GM20000 (cell line): ENCODE measurements at regions not wholly inside any gene's neighbourhood (a gene's known extent, or its start where the extent isn't known, plus 50 kb on each side); places are given as distances from the start of the nearest gene placed in this dataset.

Experiments
- DNase-seq: peaks from one replicate; pipeline ENCODE4 v3.0.0; 2012; ENCODE audit warnings: low spot score
- CTCF ChIP-seq: IDR thresholded peaks from 2 replicates; pipeline ENCODE4 v1.5.1; 2012; ENCODE audit warnings: mild to moderate bottlenecking, control low read depth; ENCODE audit errors: extremely low read depth, missing control alignments

GRCh38 chr9:38200431-38200830, 131.4 kb upstream of the SHB start:
- no peak for TF ChIP-seq CTCF
- no peak for DNase-seq

GRCh38 chr9:38198140-38198539, 129.1 kb upstream of the SHB start:
- no peak for DNase-seq
- TF ChIP-seq CTCF: no peak

DNA sequence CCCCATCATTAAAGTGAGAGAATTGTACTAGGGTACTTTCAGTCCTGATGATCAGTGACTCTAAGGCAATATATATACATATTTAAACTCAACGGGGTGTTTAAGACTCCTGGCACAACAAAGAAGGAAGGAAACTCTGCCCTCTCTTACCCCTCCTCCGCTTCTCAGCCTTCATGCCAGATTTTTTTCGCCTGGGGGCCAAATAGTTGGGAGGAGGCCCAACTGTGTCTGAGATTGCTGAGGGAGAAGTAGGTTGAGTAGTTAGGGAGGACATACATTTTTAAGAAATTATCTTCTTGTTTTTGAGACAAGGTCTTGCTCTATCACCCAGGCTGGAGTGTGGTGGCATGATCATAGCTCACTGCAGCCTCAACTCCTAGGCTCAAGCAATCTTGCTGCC, 127.7 kb upstream of the SHB start:
- DNase-seq: no peak
- TF ChIP-seq CTCF: no peak

- TF ChIP-seq CTCF: no peak
- DNase-seq: no peak
Observed at GRCh38 chr9:38195737-38196161, 126.7 kb upstream of the SHB start.

GRCh38 chr9:38194870-38195269, 125.8 kb upstream of the SHB start:
- DNase-seq: no peak
- TF ChIP-seq CTCF: no peak

- no peak for TF ChIP-seq CTCF
Observed at GRCh38 chr9:38192731-38193265, 123.8 kb upstream of the SHB start.

DNA sequence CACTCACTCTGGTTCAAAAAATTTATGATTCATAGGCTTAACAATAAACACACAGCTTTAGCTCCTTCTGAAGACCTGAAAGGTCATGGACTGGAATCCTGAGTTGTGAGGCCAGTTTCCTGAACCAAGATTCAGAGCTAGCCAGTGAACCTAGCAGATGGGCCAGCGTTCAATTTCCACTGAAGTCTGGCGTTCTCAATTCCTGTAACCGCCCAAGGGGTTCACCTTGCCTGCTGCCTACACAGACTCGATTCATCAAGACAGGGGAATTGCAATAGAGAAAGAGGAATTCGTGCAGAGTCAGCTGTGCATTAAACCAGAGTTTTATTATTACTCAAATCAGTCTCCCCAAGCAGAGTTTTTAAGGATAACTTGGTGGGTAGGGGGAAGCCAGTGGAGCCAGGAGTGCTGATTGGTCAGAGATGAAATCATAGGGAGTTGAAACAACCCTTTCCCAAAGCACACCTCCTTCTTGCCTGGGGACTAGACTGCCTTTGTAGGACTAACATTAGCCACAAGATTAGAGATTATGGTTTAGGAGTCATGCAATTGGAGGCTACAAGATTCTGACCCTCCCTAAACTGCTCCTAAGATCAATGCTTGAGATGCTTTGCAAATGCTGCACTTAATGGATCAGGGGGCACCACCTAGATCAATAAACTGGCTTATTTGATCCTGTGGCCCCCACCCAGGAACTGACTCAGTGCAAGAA, 117.5 kb upstream of the SHB start:
- no peak for DNase-seq
- TF ChIP-seq CTCF: no peak

More at GRCh38 chr9:38192731-38193265, 123.8 kb upstream of the SHB start:
- DNase-seq: no peak
